Stimulated activated CD8-positive, alpha-beta memory T cell treated with anti-CD3 and anti-CD28 coated beads, Interleukin-7, amount 100 ng/mL, for 48 hours (primary cell): ENCODE measurements at regions not wholly inside any gene's neighbourhood (a gene's known extent, or its start where the extent isn't known, plus 50 kb on each side); places are given as distances from the start of the nearest gene placed in this dataset.

Experiments used
- DNase-seq, 2 donors: peaks; one replicate each; pipeline ENCODE4 v3.0.0-alpha.2; 2020; ENCODE audit warnings: low read depth in 1 of 2; ENCODE audit errors: extremely low read depth in 1 of 2

GRCh38 chr18:78738076-78738690 lies 241.4 kb upstream of the SALL3 start:
- DNase-seq = no peak

- no peak for DNase-seq
Measured at GRCh38 chr18:78739115-78739514, 240.5 kb upstream of the SALL3 start.

DNA sequence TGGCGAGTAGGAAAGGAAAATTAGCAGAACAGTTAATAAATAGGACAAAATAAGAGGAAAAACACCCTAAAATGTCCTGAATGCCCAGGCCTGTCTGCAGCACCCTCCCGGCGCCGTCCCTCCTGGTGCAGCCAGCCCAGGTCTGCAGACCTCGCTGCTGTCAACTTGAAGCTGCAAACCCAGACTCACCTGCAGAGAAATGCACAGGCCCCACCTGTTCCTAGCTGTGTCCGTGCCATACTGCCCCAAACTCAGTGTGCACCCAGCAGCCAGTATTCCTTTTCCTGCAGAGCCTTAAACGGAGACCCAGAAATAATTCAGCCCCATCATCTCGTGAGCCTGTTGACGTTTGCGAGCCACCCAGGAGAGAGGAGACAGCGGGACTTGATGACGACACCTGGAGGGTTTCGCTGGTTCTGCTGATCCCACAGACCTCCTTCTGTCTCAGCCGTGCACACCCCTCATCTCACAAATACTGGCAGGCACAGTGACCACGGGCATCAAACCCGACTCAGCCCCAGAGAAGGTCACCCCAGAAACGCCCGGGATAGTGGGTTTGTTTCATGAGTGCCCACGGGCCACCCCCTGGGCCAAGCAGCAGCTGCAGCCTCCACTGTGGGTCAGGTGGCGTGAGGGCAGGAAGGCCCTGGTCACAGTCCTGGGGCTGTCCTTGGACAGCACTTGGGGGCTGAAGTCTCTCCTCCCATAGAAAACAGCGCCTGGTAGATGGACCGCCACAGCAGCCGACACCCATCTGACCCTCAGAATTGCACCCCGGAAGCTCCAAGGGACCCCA lies 239.5 kb upstream of the SALL3 start:
- no peak for DNase-seq

DNA sequence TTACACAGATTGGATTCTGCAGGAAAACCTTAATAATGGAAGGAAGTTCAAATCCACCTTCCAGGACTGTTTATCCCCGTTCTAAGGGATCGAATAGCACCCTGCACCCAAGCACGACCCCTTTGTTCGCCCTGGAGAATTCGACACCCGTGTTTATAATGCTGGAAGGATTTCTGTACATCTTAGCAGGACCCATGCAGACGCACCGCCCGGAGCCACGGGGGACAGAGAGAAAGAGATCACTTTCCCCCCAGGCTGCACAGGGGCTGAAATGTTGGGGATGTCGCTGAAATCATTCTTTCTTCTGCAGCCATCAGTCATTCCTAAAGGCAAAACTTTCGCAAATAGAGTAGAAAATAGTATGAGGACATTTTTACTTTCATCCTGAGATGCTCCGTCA lies 238.7 kb upstream of the SALL3 start:
- no peak for DNase-seq

DNA sequence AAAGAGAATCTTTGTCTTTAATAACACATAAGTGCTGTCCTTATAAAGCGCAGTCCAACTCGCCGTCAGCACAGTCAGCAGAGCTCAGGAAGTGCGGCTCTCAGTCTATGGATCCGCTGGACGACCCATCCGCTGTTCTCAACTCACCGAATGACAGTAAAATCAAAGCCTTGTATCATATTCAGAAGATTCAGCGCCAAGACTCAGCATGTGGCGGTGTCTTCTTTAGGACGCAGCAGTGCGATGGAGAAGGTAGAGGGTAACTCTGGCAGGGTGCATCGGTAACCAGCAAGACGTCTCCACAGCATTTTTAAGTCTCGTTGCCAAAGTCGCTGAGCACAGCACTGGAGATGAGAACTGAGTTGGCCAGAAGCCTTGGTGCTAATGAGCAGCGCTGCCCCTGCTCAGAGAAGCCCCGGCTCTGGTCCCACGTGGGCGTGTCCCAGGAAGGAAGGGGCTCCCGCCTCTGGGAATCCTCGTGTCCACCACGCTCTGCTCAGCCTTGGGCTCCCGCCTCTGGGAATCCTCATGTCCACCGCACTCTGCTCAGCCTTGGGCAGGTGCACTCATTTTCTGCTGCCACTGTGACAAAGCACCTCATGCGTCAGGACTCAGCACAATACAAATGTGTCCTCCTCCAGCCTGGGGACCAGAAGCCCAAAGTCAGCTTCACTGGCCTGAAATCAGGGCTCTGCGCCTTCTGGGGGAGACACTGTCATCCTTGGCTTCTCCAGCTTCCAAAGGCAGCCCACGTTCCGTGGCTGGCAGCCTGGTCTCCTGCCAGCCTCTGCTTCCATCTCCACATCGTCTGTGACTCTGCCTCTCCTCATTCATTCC lies 238.0 kb upstream of the SALL3 start:
- no peak for DNase-seq

GRCh38 chr18:78742218-78742745 lies 237.3 kb upstream of the SALL3 start:
- DNase-seq = no peak

- no peak for DNase-seq
Measured at GRCh38 chr18:78743078-78743477, 236.5 kb upstream of the SALL3 start.

- DNase-seq = no peak
Measured at GRCh38 chr18:78751664-78752063, 228.0 kb upstream of the SALL3 start.

DNA sequence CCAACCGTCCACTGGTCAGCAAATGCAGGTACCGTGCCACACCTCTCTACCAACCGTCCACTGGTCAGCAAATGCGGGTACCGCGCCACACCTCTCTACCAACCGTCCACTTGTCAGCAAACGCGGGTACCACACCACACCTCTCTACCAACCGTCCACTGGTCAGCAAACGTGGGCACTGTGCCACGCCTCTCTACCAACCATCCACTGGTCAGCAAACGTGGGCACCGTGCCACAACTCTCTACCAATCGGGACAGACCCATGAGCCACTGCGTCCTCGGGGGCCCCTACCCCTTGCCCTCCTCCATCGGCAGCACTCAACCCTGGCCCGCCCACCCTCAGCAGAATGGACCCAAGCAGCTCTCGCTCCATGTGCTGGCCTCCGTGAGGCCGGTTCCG lies 226.4 kb upstream of the SALL3 start:
- DNase-seq = no peak

DNA sequence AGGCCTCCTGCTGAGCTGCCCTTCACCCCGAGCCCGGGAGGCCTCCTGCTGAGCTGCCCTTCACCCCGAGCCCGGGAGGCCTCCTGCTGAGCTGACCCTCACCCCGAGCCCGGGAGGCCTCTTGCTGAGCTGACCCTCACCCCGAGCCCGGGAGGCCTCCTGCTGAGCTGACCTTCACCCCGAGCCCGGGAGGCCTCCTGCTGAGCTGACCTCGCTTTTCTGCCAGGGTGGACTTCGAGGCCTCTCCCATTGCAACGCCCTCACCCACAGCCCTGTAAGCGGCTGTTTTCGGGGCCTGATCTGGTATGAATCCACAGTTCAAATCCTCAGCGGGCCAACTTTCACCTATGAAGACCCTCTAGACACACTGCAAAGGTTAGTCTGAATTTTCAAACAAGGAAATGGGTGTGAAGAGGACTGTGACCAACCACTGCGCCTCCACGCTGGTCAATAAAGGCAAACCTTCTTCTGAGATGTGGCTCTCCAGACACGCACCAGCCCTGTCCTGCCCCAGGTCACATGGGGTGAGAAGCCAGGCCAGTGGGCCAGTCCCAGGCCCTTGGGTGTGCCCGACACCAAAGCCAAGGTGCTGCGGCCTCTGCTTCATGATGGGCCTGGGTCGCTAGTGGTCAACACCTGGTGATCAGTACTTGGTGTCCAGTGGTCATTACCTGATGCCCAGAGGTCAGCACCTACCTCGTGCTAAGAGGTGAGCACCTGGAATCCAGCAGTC lies 225.1 kb upstream of the SALL3 start:
- no peak for DNase-seq

DNA sequence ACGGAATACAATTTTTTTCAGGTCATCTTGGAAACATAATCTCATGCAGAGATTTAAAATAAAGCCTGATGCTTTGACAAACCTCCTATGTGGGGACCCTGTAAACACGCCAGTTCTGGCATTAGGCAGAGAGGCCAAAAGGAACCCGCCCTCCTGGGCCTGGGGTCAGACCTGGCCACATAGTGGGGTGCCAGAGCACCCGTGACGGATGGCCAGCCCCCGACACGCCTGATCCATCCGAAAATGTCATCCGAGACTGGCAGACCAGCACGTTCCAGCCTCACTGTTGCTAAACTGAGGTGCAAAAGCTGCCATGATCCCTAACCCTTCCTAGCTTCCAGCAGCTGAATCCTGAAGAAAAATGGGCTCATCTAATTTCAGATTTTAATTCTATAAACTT lies 222.6 kb upstream of the SALL3 start:
- DNase-seq = no peak

GRCh38 chr18:78758496-78758895 lies 221.1 kb upstream of the SALL3 start:
- DNase-seq = no peak

GRCh38 chr18:78762753-78763152 lies 216.9 kb upstream of the SALL3 start:
- DNase-seq = no peak

GRCh38 chr18:78764544-78764943 lies 215.1 kb upstream of the SALL3 start:
- DNase-seq = no peak

GRCh38 chr18:78765142-78765541 lies 214.5 kb upstream of the SALL3 start:
- DNase-seq = no peak

DNA sequence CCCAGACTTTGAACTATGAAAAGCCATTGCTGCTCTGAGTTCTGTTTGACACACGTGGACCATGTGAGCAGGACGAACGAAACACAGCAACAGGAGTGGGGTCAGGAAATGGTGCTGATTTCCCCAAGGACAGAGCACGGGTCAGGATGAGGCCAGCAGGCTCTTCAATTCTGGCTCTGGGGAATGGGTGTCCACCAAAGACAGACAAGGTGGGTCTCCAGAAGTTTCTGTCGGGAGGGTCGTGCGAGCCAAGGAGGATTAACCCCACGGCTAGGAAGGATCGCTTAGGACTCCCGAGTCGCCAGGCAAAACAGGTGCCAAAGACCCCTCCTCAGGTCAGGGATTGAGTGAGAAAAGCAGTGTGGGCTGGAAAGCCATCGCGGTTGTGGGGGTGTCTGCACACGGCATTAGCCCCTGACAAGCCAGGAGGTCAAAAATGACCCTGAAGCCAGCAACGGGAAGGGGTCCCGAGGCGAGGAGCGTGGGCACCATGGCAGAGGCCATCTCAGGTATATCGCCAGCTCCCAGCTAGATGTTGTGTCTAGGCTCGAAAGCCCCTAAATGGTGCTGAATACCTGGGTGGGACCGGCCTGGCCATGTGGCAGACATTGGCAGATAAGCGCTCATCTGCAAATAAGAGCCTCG lies 213.9 kb upstream of the SALL3 start:
- DNase-seq = no peak

- DNase-seq = no peak
Measured at GRCh38 chr18:78766651-78767533, 212.7 kb upstream of the SALL3 start.

DNA sequence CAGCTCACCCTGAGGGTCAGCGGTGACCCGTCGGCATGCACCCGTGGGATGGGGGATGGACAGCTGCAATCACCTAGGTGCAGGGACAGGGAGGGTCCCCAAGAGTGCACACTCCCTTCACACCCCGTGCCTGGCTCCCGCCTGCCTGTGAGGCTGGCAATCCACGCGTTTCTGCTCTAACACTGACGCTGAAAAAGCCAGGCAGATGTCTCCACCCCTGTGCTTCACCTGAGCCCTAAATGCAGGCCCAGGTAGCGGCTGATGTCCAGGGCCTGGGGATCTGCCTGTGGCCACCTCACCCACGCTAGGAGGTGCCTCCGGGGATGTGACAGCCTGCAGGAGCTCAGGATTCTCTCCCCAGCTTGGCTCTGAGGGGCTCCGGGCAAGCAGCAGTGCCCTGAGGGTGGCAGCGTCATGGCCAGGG lies 212.0 kb upstream of the SALL3 start:
- DNase-seq = no peak

DNA sequence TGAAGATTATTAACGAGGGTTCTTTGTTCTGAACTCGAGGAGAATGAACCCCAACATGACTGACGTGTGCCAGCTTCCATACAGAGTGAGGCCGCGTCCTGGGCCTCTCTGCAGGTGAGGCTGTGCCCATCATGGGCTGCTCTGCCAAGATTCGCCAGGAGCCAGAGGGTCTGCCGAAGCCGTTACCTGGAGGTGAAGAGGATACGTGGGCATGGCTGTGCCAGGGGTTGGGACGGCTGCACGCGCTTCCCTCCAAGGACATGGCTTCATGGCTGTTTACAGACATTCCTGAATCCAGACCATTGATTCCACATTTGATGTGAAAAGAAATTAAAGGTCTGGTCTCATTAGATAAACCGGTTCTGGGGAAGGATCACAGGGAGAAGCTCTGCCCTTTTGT lies 211.4 kb upstream of the SALL3 start:
- DNase-seq = no peak
